ENCODE measurements at regions not wholly inside any gene's neighbourhood (a gene's known extent, or its start where the extent isn't known, plus 50 kb on each side); places are given as distances from the start of the nearest gene placed in this dataset.

DNA sequence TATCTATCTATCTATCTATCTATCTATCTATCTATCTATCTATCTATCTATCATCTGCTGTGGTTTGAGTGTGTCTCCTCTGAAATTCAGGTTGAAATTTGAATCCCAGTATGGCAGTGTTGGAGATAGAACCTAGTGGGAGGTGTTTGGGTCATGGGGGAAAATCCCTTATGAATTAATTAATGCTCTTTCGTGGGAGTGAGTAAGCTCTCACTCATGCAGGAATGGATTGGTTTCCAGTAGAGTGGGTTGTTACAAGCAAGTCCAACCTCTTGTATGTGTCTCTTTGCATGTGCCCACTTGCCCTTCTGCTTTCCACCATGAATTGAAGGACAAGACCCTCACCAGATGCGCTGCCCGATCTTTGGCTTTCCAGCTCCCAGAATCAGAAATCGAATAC is 113.0 kb downstream of the ANXA1 start:
- H2AFZ ChIP-seq (ENCODE audit: low read length): no peak overlapping the region
- peaks cover 4% of the 10 kb centered on the region for H3K27me3 ChIP-seq (ENCODE audit: insufficient read depth, low read length, poor library complexity, severe bottlenecking)
- H3K4me2 ChIP-seq (ENCODE audit: low read depth, low read length, poor library complexity, severe bottlenecking): no peak overlapping the region
- no peak for TF ChIP-seq EZH2phosphoT487 (IDR thresholded peaks at IDR 0.05; ENCODE audit: borderline replicate concordance)
- TF ChIP-seq, protein P1, sequence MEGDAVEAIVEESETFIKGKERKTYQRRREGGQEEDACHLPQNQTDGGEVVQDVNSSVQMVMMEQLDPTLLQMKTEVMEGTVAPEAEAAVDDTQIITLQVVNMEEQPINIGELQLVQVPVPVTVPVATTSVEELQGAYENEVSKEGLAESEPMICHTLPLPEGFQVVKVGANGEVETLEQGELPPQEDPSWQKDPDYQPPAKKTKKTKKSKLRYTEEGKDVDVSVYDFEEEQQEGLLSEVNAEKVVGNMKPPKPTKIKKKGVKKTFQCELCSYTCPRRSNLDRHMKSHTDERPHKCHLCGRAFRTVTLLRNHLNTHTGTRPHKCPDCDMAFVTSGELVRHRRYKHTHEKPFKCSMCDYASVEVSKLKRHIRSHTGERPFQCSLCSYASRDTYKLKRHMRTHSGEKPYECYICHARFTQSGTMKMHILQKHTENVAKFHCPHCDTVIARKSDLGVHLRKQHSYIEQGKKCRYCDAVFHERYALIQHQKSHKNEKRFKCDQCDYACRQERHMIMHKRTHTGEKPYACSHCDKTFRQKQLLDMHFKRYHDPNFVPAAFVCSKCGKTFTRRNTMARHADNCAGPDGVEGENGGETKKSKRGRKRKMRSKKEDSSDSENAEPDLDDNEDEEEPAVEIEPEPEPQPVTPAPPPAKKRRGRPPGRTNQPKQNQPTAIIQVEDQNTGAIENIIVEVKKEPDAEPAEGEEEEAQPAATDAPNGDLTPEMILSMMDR (conservative IDR thresholded peaks at IDR 0.05; ENCODE audit: low read length): no peak
- H4K20me1 ChIP-seq (ENCODE audit: insufficient read depth, low read length, poor library complexity, severe bottlenecking): no peaks in the 10 kb centered on the region
- no peaks in the 10 kb centered on the region for H3K9me3 ChIP-seq (ENCODE audit: insufficient read depth, low read depth, low read length)
- H3F3A ChIP-seq (ENCODE audit: low read depth): no peaks in the 10 kb centered on the region
- H3K9me2 ChIP-seq (replicated peaks; ENCODE audit: low read depth, low read length): no peaks in the 10 kb centered on the region
- no peak overlapping the region for H3K9ac ChIP-seq (ENCODE audit: low read depth, low read length, poor library complexity, severe bottlenecking)
- no peaks in the 10 kb centered on the region for H3K4me1 ChIP-seq (ENCODE audit: insufficient read depth, low read length, poor library complexity, severe bottlenecking)
- no peaks in the 10 kb centered on the region for H3K36me3 ChIP-seq (ENCODE audit: insufficient read depth, low read length)
- H3K79me2 ChIP-seq (ENCODE audit: insufficient read depth, low read length): no peaks in the 10 kb centered on the region
- H3K4me3 ChIP-seq (ENCODE audit: low read length, poor library complexity, severe bottlenecking): no peak overlapping the region

DNA sequence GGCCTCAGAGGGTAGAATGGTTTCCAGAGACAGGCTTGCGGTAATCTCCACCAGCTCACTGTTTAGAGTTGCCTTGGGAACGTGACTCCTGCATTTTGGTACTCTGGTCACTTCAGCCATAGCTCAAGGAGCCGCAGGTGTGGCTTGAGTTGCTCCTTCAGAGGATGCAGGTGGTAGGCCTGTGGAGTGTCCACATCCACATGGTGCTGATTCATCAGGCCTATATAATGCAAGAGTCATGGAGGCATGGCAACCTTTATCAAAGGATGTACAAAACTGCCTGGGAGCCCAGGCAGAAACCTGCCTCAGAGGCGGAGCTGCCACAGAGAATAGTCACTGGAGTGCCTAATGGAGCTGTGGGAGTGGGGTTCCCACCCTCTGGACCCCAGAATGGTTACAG is 114.2 kb downstream of the ANXA1 start:
- H3K4me3 ChIP-seq (ENCODE audit: low read length, poor library complexity, severe bottlenecking): no peak overlapping the region
- H3K36me3 ChIP-seq (ENCODE audit: insufficient read depth, low read length): no peaks in the 10 kb centered on the region
- no peak overlapping the region for H2AFZ ChIP-seq (ENCODE audit: low read length)
- H3K4me1 ChIP-seq (ENCODE audit: insufficient read depth, low read length, poor library complexity, severe bottlenecking): no peaks in the 10 kb centered on the region
- H3K9ac ChIP-seq (ENCODE audit: low read depth, low read length, poor library complexity, severe bottlenecking): no peak overlapping the region
- H3F3A ChIP-seq (ENCODE audit: low read depth): no peaks in the 10 kb centered on the region
- H3K79me2 ChIP-seq (ENCODE audit: insufficient read depth, low read length): no peaks in the 10 kb centered on the region
- H3K9me2 ChIP-seq (replicated peaks; ENCODE audit: low read depth, low read length): no peaks in the 10 kb centered on the region
- H3K27me3 ChIP-seq (ENCODE audit: insufficient read depth, low read length, poor library complexity, severe bottlenecking): peaks cover 4% of the 10 kb centered on the region
- H3K9me3 ChIP-seq (ENCODE audit: insufficient read depth, low read depth, low read length): no peaks in the 10 kb centered on the region
- H4K20me1 ChIP-seq (ENCODE audit: insufficient read depth, low read length, poor library complexity, severe bottlenecking): no peaks in the 10 kb centered on the region
- TF ChIP-seq EZH2phosphoT487 (IDR thresholded peaks at IDR 0.05; ENCODE audit: borderline replicate concordance): no peak
- TF ChIP-seq, protein P1 (conservative IDR thresholded peaks at IDR 0.05; ENCODE audit: low read length): no peak
- H3K4me2 ChIP-seq (ENCODE audit: low read depth, low read length, poor library complexity, severe bottlenecking): no peak overlapping the region

DNA sequence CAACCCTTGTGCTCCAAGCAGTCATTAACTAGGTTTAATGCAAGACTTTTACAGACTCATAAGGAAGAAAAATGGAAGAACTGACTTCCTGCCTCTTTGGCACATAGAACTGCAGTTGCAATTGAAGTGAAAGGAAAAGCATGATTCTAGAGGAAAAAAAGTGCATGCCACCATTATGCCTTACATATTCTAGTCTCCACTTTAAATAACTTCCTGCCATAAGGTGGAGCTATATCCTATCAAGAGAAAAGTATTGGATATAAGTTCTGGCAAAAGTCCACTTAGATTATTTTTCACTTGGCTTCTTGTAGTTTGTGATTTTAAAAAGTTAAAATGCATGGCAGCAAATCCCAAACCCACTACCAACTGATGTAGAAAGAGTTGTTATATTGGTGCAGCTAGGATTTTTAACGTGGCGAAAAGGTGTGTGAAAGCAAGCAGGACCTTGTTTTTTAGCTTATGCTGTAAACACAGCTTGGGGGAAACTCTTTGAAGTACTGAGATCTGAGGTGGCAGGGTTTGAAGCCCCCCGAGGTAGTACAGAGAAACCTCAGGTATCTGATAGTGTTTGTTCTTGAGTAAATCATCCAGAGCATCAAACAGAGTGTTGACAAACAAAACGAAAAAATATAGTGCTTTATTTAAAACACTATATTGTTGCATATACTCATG is 117.9 kb downstream of the ANXA1 start:
- Histone ChIP-seq H3K27me3 (ENCODE audit: insufficient read depth, low read length, poor library complexity, severe bottlenecking) (no peaks in the 10 kb centered on the region), H2AFZ (ENCODE audit: low read length) (peak overlapping the region; percentile 77), H3K4me2 (ENCODE audit: low read depth, low read length, poor library complexity, severe bottlenecking) (peak overlapping the region; percentile 10), H3K4me1 (ENCODE audit: insufficient read depth, low read length, poor library complexity, severe bottlenecking) (no peaks in the 10 kb centered on the region), H3K9me3 (ENCODE audit: insufficient read depth, low read depth, low read length) (no peaks in the 10 kb centered on the region), H3K36me3 (ENCODE audit: insufficient read depth, low read length) (no peaks in the 10 kb centered on the region), H3K9ac (ENCODE audit: low read depth, low read length, poor library complexity, severe bottlenecking) (no peak overlapping the region), H4K20me1 (ENCODE audit: insufficient read depth, low read length, poor library complexity, severe bottlenecking) (no peaks in the 10 kb centered on the region), H3K4me3 (ENCODE audit: low read length, poor library complexity, severe bottlenecking) (no peak overlapping the region), H3K79me2 (ENCODE audit: insufficient read depth, low read length) (no peaks in the 10 kb centered on the region), H3F3A (ENCODE audit: low read depth) (no peaks in the 10 kb centered on the region), H3K9me2 (replicated peaks; ENCODE audit: low read depth, low read length) (no peaks in the 10 kb centered on the region)
- TF ChIP-seq, protein P1 (conservative IDR thresholded peaks at IDR 0.05; ENCODE audit: low read length): peak; percentile 68
- TF ChIP-seq EZH2phosphoT487 (IDR thresholded peaks at IDR 0.05; ENCODE audit: borderline replicate concordance): no peak

Data from Loucy (cell line).